ENCODE measurements at regions not wholly inside any gene's neighbourhood (a gene's known extent, or its start where the extent isn't known, plus 50 kb on each side); places are given as distances from the start of the nearest gene placed in this dataset.

DNA sequence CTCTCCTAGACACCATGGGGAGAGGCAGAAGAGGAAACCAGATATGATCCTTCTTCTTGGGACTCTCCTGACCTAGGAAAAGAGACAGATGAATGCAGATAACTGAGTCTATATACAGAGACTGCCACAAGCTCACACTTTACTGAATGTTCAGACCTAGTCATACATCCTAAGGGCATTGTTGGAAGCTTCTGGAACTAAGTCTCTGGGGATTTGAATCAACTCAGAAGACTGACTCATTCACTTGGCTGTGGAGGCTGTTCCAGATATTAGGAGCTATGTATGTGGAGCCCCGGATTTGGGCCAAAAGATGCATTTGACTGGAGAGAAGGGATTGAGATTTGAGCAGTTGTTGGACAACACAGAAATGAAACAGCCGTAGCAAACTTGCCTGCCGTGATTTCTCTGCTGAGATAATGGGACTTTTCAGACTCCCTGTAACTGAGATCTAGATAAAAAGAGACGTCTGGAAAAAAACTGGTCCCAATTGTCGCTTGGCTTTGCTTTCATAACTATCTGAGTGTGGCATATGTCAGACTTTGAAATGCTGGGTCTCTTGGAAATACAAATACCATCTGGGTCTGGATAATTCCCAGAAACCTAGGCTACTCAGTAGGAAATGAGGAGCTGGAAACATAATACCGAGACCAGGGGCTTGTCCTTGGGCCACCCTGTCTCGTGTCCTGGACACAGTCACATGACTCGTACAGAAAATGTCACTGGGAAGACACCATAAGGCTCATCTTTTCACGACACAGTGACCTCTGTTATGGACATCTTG is 396.8 kb downstream of the NUAK1 start:
- DNase-seq (ENCODE audit: extremely low spot score): no peak
- TF ChIP-seq NFRKB (IDR thresholded peaks at IDR 0.05): no peak
- TF ChIP-seq HDGF (IDR thresholded peaks at IDR 0.05; ENCODE audit: borderline replicate concordance): no peak
- POLR2A ChIA-PET: no interaction called here
- CTCF ChIA-PET: no interaction called here

DNA sequence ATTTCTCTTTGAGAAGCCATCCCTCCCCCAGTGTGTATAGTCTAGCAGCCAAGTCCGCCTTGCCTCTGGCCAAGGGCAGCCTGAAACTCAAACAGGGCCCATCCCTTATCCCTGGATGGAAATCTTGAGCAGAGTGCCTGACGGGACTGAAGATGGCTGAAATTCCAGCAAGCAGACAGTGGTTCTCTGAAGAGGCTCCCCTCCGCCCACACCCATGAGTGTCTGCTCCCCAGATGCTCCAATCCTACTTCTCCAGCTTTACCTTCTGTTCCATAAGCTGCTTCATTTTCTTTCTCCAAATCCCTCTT is 396.2 kb downstream of the NUAK1 start:
- DNase-seq (ENCODE audit: extremely low spot score): no peak
- CTCF ChIA-PET: no interaction called here

GRCh38 chr12:105744371-105745058 is 394.2 kb downstream of the NUAK1 start:
- ChIA-PET CTCF (no interaction called here), POLR2A (no interaction called here)
- no peak for DNase-seq (ENCODE audit: extremely low spot score)
- TF ChIP-seq BHLHE40 (IDR thresholded peaks at IDR 0.05; ENCODE audit: borderline replicate concordance): no peak
- TF ChIP-seq SUZ12 (IDR thresholded peaks at IDR 0.05): no peak
- no peak for TF ChIP-seq ZNF384 (IDR thresholded peaks at IDR 0.05)
- TF ChIP-seq LEF1 (IDR thresholded peaks at IDR 0.05; ENCODE audit: borderline replicate concordance): no peak
- TF ChIP-seq FOXM1 (IDR thresholded peaks at IDR 0.05; ENCODE audit: borderline replicate concordance): no peak
- no peak for TF ChIP-seq FOXK2 (IDR thresholded peaks at IDR 0.05)
- no peak for TF ChIP-seq CTBP1 (IDR thresholded peaks at IDR 0.05; ENCODE audit: borderline replicate concordance)
- no peak for TF ChIP-seq FOXA1 (IDR thresholded peaks at IDR 0.05)
- TF ChIP-seq ELF4 (IDR thresholded peaks at IDR 0.05): no peak

More for the DNA sequence above, 396.2 kb downstream of the NUAK1 start:
- TF ChIP-seq BHLHE40 (IDR thresholded peaks at IDR 0.05; ENCODE audit: borderline replicate concordance) (no peak), FOXK2 (IDR thresholded peaks at IDR 0.05) (no peak), PKNOX1 (IDR thresholded peaks at IDR 0.05) (no peak), LEF1 (IDR thresholded peaks at IDR 0.05; ENCODE audit: borderline replicate concordance) (no peak), FOXA1 (IDR thresholded peaks at IDR 0.05) (no peak), CTBP1 (IDR thresholded peaks at IDR 0.05; ENCODE audit: borderline replicate concordance) (no peak), FOXM1 (IDR thresholded peaks at IDR 0.05; ENCODE audit: borderline replicate concordance) (no peak), SP1 (IDR thresholded peaks at IDR 0.05) (no peak), ZNF384 (IDR thresholded peaks at IDR 0.05) (no peak), TARDBP (IDR thresholded peaks at IDR 0.05) (no peak), ELF4 (IDR thresholded peaks at IDR 0.05) (no peak), NFRKB (IDR thresholded peaks at IDR 0.05) (no peak), HDGF (IDR thresholded peaks at IDR 0.05; ENCODE audit: borderline replicate concordance) (no peak), ARNT (IDR thresholded peaks at IDR 0.05) (no peak), L3MBTL2 (conservative IDR thresholded peaks at IDR 0.05) (no peak)
- POLR2A ChIA-PET: no interaction called here

DNA sequence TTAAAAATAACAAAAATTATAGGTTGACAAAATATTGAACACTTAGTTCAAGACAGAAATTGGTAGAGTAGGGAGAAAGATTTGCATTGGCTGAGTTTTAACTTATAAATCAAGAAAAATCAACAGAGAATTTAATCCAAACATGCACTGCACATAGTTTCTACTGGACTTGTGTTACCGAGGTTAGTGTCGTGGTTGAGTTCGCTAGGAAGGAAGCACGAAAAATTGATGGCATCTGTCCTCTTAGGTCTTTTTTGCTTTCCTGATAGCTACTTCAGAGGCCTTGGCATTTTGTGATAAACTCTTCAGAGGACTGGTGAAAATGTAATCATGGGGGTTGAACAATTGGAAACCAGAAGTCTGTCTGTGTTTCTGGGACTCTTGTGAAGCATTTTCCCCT is 392.9 kb downstream of the NUAK1 start:
- ChIA-PET CTCF (no interaction called here), POLR2A (no interaction called here)
- DNase-seq (ENCODE audit: extremely low spot score): no peak
- TF ChIP-seq LEF1 (IDR thresholded peaks at IDR 0.05; ENCODE audit: borderline replicate concordance): no peak

- CTCF ChIA-PET: no interaction called here
- TF ChIP-seq LEF1 (IDR thresholded peaks at IDR 0.05; ENCODE audit: borderline replicate concordance) (no peak), FOXA1 (IDR thresholded peaks at IDR 0.05) (no peak), FOXK2 (IDR thresholded peaks at IDR 0.05) (no peak), ELF4 (IDR thresholded peaks at IDR 0.05) (no peak), TARDBP (IDR thresholded peaks at IDR 0.05) (no peak), FOXM1 (IDR thresholded peaks at IDR 0.05; ENCODE audit: borderline replicate concordance) (no peak), CTBP1 (IDR thresholded peaks at IDR 0.05; ENCODE audit: borderline replicate concordance) (no peak), ARNT (IDR thresholded peaks at IDR 0.05) (no peak), PKNOX1 (IDR thresholded peaks at IDR 0.05) (no peak), ZNF384 (IDR thresholded peaks at IDR 0.05) (no peak), BHLHE40 (IDR thresholded peaks at IDR 0.05; ENCODE audit: borderline replicate concordance) (no peak), SP1 (IDR thresholded peaks at IDR 0.05) (no peak), NFRKB (IDR thresholded peaks at IDR 0.05) (no peak), L3MBTL2 (conservative IDR thresholded peaks at IDR 0.05) (no peak), SUZ12 (IDR thresholded peaks at IDR 0.05) (no peak)
- POLR2A ChIA-PET: no interaction called here
- DNase-seq (ENCODE audit: extremely low spot score): no peak
Observed at GRCh38 chr12:105748806-105749600, 389.8 kb downstream of the NUAK1 start.

- POLR2A ChIA-PET: no interaction called here
Observed at GRCh38 chr12:105750096-105750495, 388.7 kb downstream of the NUAK1 start.

GRCh38 chr12:105754313-105754712 is 384.4 kb downstream of the NUAK1 start:
- TF ChIP-seq FOXM1 (IDR thresholded peaks at IDR 0.05; ENCODE audit: borderline replicate concordance) (no peak), NFRKB (IDR thresholded peaks at IDR 0.05) (no peak), TARDBP (IDR thresholded peaks at IDR 0.05) (no peak), SUZ12 (IDR thresholded peaks at IDR 0.05) (no peak)
- no peak for DNase-seq (ENCODE audit: extremely low spot score)
- POLR2A ChIA-PET: no interaction called here
- CTCF ChIA-PET: no interaction called here

More at GRCh38 chr12:105750096-105750495, 388.7 kb downstream of the NUAK1 start:
- CTCF ChIA-PET: no interaction called here
- DNase-seq (ENCODE audit: extremely low spot score): no peak
- TF ChIP-seq SP1 (IDR thresholded peaks at IDR 0.05) (no peak), FOXK2 (IDR thresholded peaks at IDR 0.05) (no peak)
